ENCODE measurements at regions not wholly inside any gene's neighbourhood (a gene's known extent, or its start where the extent isn't known, plus 50 kb on each side); places are given as distances from the start of the nearest gene placed in this dataset.

DNA sequence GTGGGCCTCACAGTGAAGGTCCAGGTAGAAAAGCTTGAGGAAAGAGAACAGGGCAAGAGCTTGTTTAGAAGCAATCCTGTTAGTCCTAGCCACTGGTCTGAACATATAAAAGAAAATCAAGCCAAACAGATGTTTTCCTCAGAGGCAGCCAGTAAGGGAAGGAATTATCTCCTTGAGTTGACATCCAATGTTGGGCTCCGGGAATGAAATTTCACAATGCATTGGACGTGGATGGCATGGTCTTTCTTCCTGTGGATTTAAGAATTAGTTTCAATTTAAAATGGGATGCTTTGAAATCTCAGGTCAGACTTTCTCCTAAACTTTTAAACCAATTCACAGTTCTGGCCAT, 92.1 kb downstream of the ACKR3 start:
- TF ChIP-seq, protein P1, sequence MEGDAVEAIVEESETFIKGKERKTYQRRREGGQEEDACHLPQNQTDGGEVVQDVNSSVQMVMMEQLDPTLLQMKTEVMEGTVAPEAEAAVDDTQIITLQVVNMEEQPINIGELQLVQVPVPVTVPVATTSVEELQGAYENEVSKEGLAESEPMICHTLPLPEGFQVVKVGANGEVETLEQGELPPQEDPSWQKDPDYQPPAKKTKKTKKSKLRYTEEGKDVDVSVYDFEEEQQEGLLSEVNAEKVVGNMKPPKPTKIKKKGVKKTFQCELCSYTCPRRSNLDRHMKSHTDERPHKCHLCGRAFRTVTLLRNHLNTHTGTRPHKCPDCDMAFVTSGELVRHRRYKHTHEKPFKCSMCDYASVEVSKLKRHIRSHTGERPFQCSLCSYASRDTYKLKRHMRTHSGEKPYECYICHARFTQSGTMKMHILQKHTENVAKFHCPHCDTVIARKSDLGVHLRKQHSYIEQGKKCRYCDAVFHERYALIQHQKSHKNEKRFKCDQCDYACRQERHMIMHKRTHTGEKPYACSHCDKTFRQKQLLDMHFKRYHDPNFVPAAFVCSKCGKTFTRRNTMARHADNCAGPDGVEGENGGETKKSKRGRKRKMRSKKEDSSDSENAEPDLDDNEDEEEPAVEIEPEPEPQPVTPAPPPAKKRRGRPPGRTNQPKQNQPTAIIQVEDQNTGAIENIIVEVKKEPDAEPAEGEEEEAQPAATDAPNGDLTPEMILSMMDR (conservative IDR thresholded peaks at IDR 0.05 in 1 of 2, IDR thresholded peaks at IDR 0.05 in 1 of 2; ENCODE audit: low read depth in 1 of 2, low read length in 2 of 2) = no peak
- TF ChIP-seq EZH2 (IDR thresholded peaks at IDR 0.05; ENCODE audit: low read length, missing control alignments) = no peak

Measured in fibroblast of lung (primary cell).